ENCODE measurements at regions not wholly inside any gene's neighbourhood (a gene's known extent, or its start where the extent isn't known, plus 50 kb on each side); places are given as distances from the start of the nearest gene placed in this dataset.

- Histone ChIP-seq H3K27me3 (no peaks in the 10 kb centered on the region), H3K36me3 (no peaks in the 10 kb centered on the region), H3K4me3 (no peak overlapping the region), H3K4me1 (no peaks in the 10 kb centered on the region), H3K9me3 (no peaks in the 10 kb centered on the region), H3K27ac (peak overlapping the region; percentile 11 to 64)
- intact Hi-C loops (cut with DNase I; ENCODE audit: low total_unique reads), result no loop called here
- DNase-seq (ENCODE audit: low spot score in 2 of 2), result no peak
- TF ChIP-seq POLR2A (IDR thresholded peaks at IDR 0.05) (no peak), POLR2AphosphoS5 (IDR thresholded peaks at IDR 0.05) (no peak)
Observed at GRCh38 chr7:130874071-130874915, 140.3 kb upstream of the KLF14 start.

- Histone ChIP-seq H3K4me1 (no peaks in the 10 kb centered on the region), H3K27ac (peak overlapping the region; percentile 64 to 67), H3K4me3 (no peak overlapping the region), H3K9me3 (no peaks in the 10 kb centered on the region), H3K27me3 (no peaks in the 10 kb centered on the region), H3K36me3 (no peaks in the 10 kb centered on the region)
- TF ChIP-seq POLR2AphosphoS5 (IDR thresholded peaks at IDR 0.05) (no peak), CTCF (IDR thresholded peaks at IDR 0.05) (peak; percentile 66 to 88 (median 66))
- intact Hi-C loops (cut with DNase I; ENCODE audit: low total_unique reads), result no loop called here
- DNase-seq (ENCODE audit: low spot score in 2 of 2), result no peak
Observed at GRCh38 chr7:130875265-130875741, 141.3 kb upstream of the KLF14 start.

- H3K4me3 ChIP-seq, result no peak overlapping the region
- H3K27ac ChIP-seq, result peak overlapping the region; percentile 1 to 57
- no peak for TF ChIP-seq POLR2A (IDR thresholded peaks at IDR 0.05)
- no peak for TF ChIP-seq POLR2AphosphoS5 (IDR thresholded peaks at IDR 0.05)
- TF ChIP-seq CTCF (IDR thresholded peaks at IDR 0.05), result no peak
- H3K27me3 ChIP-seq, result no peaks in the 10 kb centered on the region
- no peak for DNase-seq (ENCODE audit: low spot score in 2 of 2)
- H3K9me3 ChIP-seq, result no peaks in the 10 kb centered on the region
- H3K36me3 ChIP-seq, result no peaks in the 10 kb centered on the region
- intact Hi-C loops (cut with DNase I; ENCODE audit: low total_unique reads), result no loop called here
- H3K4me1 ChIP-seq, result no peaks in the 10 kb centered on the region
Observed at GRCh38 chr7:130875901-130876300, 141.9 kb upstream of the KLF14 start.

GRCh38 chr7:130877236-130877990 lies 143.4 kb upstream of the KLF14 start:
- TF ChIP-seq POLR2AphosphoS5 (IDR thresholded peaks at IDR 0.05), result no peak
- no peak for TF ChIP-seq CTCF (IDR thresholded peaks at IDR 0.05)
- no peak for TF ChIP-seq POLR2A (IDR thresholded peaks at IDR 0.05)
- H3K27ac ChIP-seq, result no peak overlapping the region
- H3K36me3 ChIP-seq, result no peaks in the 10 kb centered on the region
- no peak overlapping the region for H3K4me3 ChIP-seq
- no peaks in the 10 kb centered on the region for H3K27me3 ChIP-seq
- intact Hi-C loops (cut with DNase I; ENCODE audit: low total_unique reads), result no loop called here
- peaks cover 0 to 6% of the 10 kb centered on the region in 2 donors for H3K4me1 ChIP-seq
- H3K9me3 ChIP-seq, result no peaks in the 10 kb centered on the region
- DNase-seq (ENCODE audit: low spot score in 2 of 2), result no peak

- Histone ChIP-seq H3K36me3 (no peaks in the 10 kb centered on the region), H3K9me3 (no peaks in the 10 kb centered on the region), H3K27ac (peak overlapping the region in 1 of 2 donors; percentile 31), H3K4me1 (peaks cover 0 to 6% of the 10 kb centered on the region in 2 donors), H3K4me3 (no peak overlapping the region), H3K27me3 (no peaks in the 10 kb centered on the region)
- intact Hi-C loops (cut with DNase I; ENCODE audit: low total_unique reads), result no loop called here
- TF ChIP-seq CTCF (IDR thresholded peaks at IDR 0.05) (no peak), POLR2AphosphoS5 (IDR thresholded peaks at IDR 0.05) (no peak), POLR2A (IDR thresholded peaks at IDR 0.05) (no peak)
- DNase-seq (ENCODE audit: low spot score in 2 of 2), result no peak
Observed at GRCh38 chr7:130877991-130878305, 143.9 kb upstream of the KLF14 start.
